ENCODE measurements at regions not wholly inside any gene's neighbourhood (a gene's known extent, or its start where the extent isn't known, plus 50 kb on each side); places are given as distances from the start of the nearest gene placed in this dataset.

DNA sequence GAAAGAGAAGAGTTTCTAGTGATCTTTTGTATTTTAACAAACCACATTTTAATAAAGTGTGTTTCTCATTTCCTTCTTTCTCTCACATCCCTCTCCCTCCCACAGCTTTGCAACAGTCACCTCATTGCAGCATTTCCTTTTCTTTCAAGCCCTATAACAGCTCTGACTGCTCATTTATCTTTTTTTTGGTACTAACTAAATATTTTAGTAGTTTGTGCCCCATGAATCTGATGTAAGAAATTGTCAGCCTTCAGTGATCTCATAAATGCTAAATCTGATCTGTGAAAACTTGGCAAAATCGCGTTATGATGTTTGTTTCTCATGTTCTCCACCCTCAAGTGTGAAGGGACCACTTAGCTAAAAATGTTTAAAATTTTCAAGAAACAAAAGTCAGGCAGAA lies 258.5 kb upstream of the SLIT2 start:
- peak; percentile 24 for DNase-seq (ENCODE audit: low read depth)

GRCh38 chr4:19992471-19993093 lies 259.1 kb upstream of the SLIT2 start:
- DNase-seq (ENCODE audit: low read depth): no peak

DNA sequence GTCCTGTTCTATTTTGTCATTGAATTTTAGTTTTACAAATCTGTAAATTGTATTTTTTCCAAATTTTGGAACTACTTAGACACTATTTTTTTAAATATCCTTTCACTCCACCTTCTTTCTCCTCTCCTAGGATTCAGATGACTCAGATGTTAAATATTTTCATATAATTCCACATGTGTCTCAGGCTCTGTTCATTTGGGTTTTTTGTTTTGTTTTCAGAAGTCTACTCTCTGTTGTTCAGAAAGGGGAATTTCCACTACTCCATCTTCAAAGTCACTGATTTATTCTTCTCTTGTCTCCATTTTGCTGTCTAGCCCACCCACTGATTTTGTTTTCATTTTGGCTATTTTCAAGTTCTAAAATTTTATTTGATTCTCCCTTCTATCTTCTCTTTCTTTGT lies 264.0 kb upstream of the SLIT2 start:
- no peak for DNase-seq (ENCODE audit: low read depth)

- DNase-seq (ENCODE audit: low read depth): peak; percentile 79
Measured at GRCh38 chr4:19983072-19983471, 268.6 kb upstream of the SLIT2 start.

GRCh38 chr4:19982556-19982955 lies 269.1 kb upstream of the SLIT2 start:
- peak; percentile 37 for DNase-seq (ENCODE audit: low read depth)

- no peak for DNase-seq (ENCODE audit: low read depth)
Measured at GRCh38 chr4:19971829-19972228, 279.9 kb upstream of the SLIT2 start.

DNA sequence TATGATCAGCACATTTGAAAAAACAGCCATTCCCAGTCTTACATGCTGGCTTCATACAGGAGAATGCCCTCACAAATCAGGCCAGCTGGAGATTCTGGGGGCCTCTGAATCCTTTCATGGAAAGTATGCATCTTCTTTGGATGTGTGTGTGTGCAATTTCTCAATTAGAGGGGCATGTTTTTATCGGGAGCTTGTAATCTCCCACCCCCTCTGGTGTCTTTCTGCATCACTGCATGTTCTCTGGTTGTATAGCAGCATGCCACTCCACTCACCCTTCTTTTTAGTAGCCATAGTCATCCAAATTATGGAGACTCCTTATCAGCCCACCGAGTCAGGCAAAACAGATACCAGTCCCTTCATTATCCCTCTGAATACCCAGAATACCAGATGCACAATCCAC lies 282.2 kb upstream of the SLIT2 start:
- DNase-seq (ENCODE audit: low read depth): no peak

GRCh38 chr4:19961091-19961490 lies 290.6 kb upstream of the SLIT2 start:
- DNase-seq (ENCODE audit: low read depth): peak; percentile 62

- DNase-seq (ENCODE audit: low read depth): no peak
Measured at GRCh38 chr4:19958848-19959247, 292.9 kb upstream of the SLIT2 start.

GRCh38 chr4:19947349-19947748 lies 304.4 kb upstream of the SLIT2 start:
- peak; percentile 66 for DNase-seq (ENCODE audit: low read depth)

GRCh38 chr4:19945979-19946380 lies 305.7 kb upstream of the SLIT2 start:
- DNase-seq (ENCODE audit: low read depth): peak; percentile 98

DNA sequence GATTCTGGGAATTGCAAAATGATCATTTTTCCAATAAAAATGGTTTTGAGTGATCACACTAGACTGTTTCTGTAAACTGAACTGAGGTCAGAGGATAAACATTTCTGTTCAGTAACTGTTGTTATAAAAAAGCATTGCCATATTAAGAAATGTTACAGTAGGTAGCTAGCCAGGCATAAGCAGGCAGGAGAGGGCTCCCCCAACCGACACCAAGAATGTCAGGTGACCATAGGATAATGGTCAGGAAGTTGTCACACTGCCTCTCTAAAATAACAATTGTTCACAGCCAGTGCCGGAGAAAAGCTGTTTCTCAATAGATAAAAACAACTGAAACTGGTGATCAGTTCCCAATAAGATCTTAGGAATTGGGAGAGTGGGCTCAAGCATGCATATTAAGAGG lies 306.2 kb upstream of the SLIT2 start:
- DNase-seq (ENCODE audit: low read depth): no peak

DNA sequence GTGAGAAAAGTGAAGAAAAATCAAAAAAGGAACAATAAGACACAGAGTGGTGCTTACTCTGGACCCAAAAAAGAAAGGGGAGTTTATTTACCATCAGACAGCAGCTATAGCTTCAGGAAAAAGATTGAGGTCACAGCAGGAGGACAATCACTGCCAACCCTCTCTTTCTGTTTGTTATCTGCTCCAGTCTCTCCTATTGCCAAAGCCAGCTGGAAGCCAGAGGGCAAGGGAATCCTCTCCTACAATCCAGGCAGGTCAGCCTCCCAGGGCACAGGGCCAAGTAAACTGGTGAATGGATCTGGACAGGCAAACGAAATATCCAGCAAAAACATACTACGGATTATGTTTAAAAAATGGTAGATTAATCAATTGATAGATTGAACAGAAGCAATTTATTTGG lies 306.9 kb upstream of the SLIT2 start:
- no peak for DNase-seq (ENCODE audit: low read depth)

- no peak for DNase-seq (ENCODE audit: low read depth)
Measured at GRCh38 chr4:19944251-19944650, 307.5 kb upstream of the SLIT2 start.

GRCh38 chr4:19941434-19941833 lies 310.3 kb upstream of the SLIT2 start:
- DNase-seq (ENCODE audit: low read depth): no peak

DNA sequence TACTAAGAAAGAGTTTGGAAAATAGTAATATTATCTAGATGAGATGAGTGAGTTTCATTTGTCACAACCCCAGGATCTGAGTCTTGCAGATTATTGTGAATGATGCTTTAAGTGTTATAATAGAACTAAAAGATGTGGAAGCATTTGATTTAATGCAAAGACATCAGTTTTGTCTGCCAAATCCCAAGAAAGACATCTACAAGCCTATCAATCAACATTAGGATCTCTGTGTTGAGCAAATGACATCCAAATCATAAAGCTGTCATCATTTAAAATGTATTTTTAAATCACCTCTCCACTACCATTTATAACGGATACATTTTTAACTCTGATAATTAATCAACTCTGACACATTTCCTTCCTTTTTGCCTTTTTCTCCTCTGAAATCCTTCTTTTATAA lies 310.8 kb upstream of the SLIT2 start:
- DNase-seq (ENCODE audit: low read depth): no peak

- peak; percentile 67 for DNase-seq (ENCODE audit: low read depth)
Measured at GRCh38 chr4:19936476-19936875, 315.2 kb upstream of the SLIT2 start.

GRCh38 chr4:19930742-19931141 lies 321.0 kb upstream of the SLIT2 start:
- DNase-seq (ENCODE audit: low read depth): no peak

DNA sequence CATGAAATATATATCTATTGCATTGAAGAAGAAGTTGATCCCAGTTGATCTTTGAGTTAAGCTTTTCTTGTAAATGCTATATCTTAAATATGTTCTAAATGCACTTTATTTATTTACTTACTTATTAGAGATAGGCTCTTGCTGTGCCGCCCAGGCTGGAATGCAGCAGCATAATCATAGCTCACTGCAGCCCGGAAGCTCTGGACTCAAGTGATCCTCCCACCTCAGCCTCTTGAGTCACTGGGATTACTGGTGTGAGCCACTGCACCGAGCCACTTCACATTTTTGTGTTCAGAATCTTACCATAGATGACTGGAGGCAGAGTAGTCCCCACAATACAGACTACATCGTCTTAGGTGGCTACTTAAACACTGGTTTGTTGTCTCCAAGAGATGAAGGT lies 324.3 kb upstream of the SLIT2 start:
- DNase-seq (ENCODE audit: low read depth): no peak

- DNase-seq (ENCODE audit: low read depth): no peak
Measured at GRCh38 chr4:19925516-19925915, 326.2 kb upstream of the SLIT2 start.

DNA sequence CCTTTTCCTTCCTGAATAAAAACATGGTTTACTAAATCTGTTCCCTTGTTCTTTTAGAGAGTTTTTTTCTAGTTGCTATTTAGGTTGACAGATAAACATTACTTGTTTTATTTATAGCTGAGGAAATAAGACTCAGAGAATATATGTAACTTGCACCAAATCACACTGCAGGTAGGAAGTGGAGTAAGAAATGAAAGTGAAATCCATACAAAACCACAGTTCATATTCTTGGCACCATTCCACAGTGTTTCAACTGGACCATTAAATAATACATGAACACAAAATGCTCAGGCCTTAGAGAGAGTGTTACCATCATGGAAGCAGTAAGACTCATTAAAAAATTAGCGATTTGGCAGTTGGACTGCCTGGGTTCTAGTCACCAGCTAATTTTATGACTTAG lies 326.9 kb upstream of the SLIT2 start:
- no peak for DNase-seq (ENCODE audit: low read depth)

- no peak for DNase-seq (ENCODE audit: low read depth)
Measured at GRCh38 chr4:19915276-19915675, 336.4 kb upstream of the SLIT2 start.

- no peak for DNase-seq (ENCODE audit: low read depth)
Measured at GRCh38 chr4:19913650-19914049, 338.1 kb upstream of the SLIT2 start.

GRCh38 chr4:19910861-19911525 lies 340.7 kb upstream of the SLIT2 start:
- no peak for DNase-seq (ENCODE audit: low read depth)
